ENCODE measurements at regions not wholly inside any gene's neighbourhood (a gene's known extent, or its start where the extent isn't known, plus 50 kb on each side); places are given as distances from the start of the nearest gene placed in this dataset.

GRCh38 chr6:169989594-169989993 lies 238.2 kb downstream of the ERMARD start:
- 70 to 80% methylated on average over 8 of the region's 8 CpGs for WGBS, 2 donors
- no peak for DNase-seq

GRCh38 chr6:169988769-169989550 lies 237.5 kb downstream of the ERMARD start:
- no peak for TF ChIP-seq POLR2A (IDR thresholded peaks at IDR 0.05)
- no peak for TF ChIP-seq CTCF (IDR thresholded peaks at IDR 0.05)
- Histone ChIP-seq H3K27ac (no peak overlapping the region), H3K4me3 (no peak overlapping the region), H3K4me1 (no peaks in the 10 kb centered on the region), H3K9me3 (no peaks in the 10 kb centered on the region), H3K27me3 (no peaks in the 10 kb centered on the region), H3K36me3 (replicated peaks in 1 of 2; ENCODE audit: insufficient read depth in 1 of 2, low read depth in 2 of 2) (no peaks in the 10 kb centered on the region)
- DNase-seq, result no peak
- WGBS, 2 donors, result 88 to 94% methylated on average over 21 to 24 of the region's 25 CpGs
- ATAC-seq, result no peak
- intact Hi-C loops (cut with DNase I), result no loop called here

More at GRCh38 chr6:169989594-169989993, 238.2 kb downstream of the ERMARD start:
- Histone ChIP-seq H3K27me3 (no peaks in the 10 kb centered on the region), H3K36me3 (replicated peaks in 1 of 2; ENCODE audit: insufficient read depth in 1 of 2, low read depth in 2 of 2) (no peaks in the 10 kb centered on the region), H3K27ac (no peak overlapping the region), H3K9me3 (no peaks in the 10 kb centered on the region), H3K4me1 (no peaks in the 10 kb centered on the region), H3K4me3 (no peak overlapping the region)
- intact Hi-C loops (cut with DNase I), result no loop called here
- ATAC-seq, result no peak
- TF ChIP-seq CTCF (IDR thresholded peaks at IDR 0.05) (no peak), POLR2A (IDR thresholded peaks at IDR 0.05) (no peak)

- Histone ChIP-seq H3K9me3 (no peaks in the 10 kb centered on the region), H3K4me1 (no peaks in the 10 kb centered on the region), H3K27ac (no peak overlapping the region), H3K27me3 (no peaks in the 10 kb centered on the region), H3K4me3 (no peak overlapping the region), H3K36me3 (replicated peaks in 1 of 2; ENCODE audit: insufficient read depth in 1 of 2, low read depth in 2 of 2) (no peaks in the 10 kb centered on the region)
- intact Hi-C loops (cut with DNase I), result no loop called here
- ATAC-seq (no peak), DNase-seq (no peak)
- TF ChIP-seq POLR2A (IDR thresholded peaks at IDR 0.05), result no peak
- TF ChIP-seq CTCF (IDR thresholded peaks at IDR 0.05), result no peak
- WGBS, 2 donors, result 77 to 80% methylated on average over 9 to 21 of the region's 35 CpGs
Measured at GRCh38 chr6:169986848-169987498, 235.6 kb downstream of the ERMARD start.

GRCh38 chr6:169986171-169986847 lies 234.9 kb downstream of the ERMARD start:
- ATAC-seq (no peak), DNase-seq (no peak)
- 85 to 91% methylated on average over 25 to 29 of the region's 30 CpGs for WGBS, 2 donors
- Histone ChIP-seq H3K36me3 (replicated peaks in 1 of 2; ENCODE audit: insufficient read depth in 1 of 2, low read depth in 2 of 2) (no peaks in the 10 kb centered on the region), H3K27me3 (no peaks in the 10 kb centered on the region), H3K9me3 (no peaks in the 10 kb centered on the region), H3K4me3 (no peak overlapping the region), H3K27ac (no peak overlapping the region), H3K4me1 (no peaks in the 10 kb centered on the region)
- TF ChIP-seq POLR2A (IDR thresholded peaks at IDR 0.05) (no peak), CTCF (IDR thresholded peaks at IDR 0.05) (no peak)
- intact Hi-C loops (cut with DNase I), result no loop called here

All from body of pancreas (tissue), 4 donors.